ENCODE measurements at regions not wholly inside any gene's neighbourhood (a gene's known extent, or its start where the extent isn't known, plus 50 kb on each side); places are given as distances from the start of the nearest gene placed in this dataset.
"Not testable (repeated sequence)": the region's sequence is repeated elsewhere in the genome, so short reads cannot be mapped to it uniquely, and the experiment has no call there.

- DNase-seq = not testable (repeated sequence)
Observed at GRCh38 chr1:185460723-185461122, 143.7 kb upstream of the IVNS1ABP start.

GRCh38 chr1:185459141-185459540 lies 142.1 kb upstream of the IVNS1ABP start:
- no peak for DNase-seq

GRCh38 chr1:185458670-185459069 lies 141.6 kb upstream of the IVNS1ABP start:
- no peak for DNase-seq

- DNase-seq = no peak
Observed at GRCh38 chr1:185453496-185454192, 136.6 kb upstream of the IVNS1ABP start.

GRCh38 chr1:185450917-185451316 lies 133.9 kb upstream of the IVNS1ABP start:
- no peak for DNase-seq

- no peak for DNase-seq
Observed at GRCh38 chr1:185450060-185450788, 133.2 kb upstream of the IVNS1ABP start.

GRCh38 chr1:185449378-185450059 lies 132.5 kb upstream of the IVNS1ABP start:
- DNase-seq = no peak

GRCh38 chr1:185448591-185449186 lies 131.6 kb upstream of the IVNS1ABP start:
- no peak for DNase-seq

GRCh38 chr1:185446131-185446530 lies 129.1 kb upstream of the IVNS1ABP start:
- no peak for DNase-seq

GRCh38 chr1:185445594-185445993 lies 128.6 kb upstream of the IVNS1ABP start:
- no peak for DNase-seq

GRCh38 chr1:185444676-185445075 lies 127.6 kb upstream of the IVNS1ABP start:
- DNase-seq = no peak

GRCh38 chr1:185442050-185442449 lies 125.0 kb upstream of the IVNS1ABP start:
- no peak for DNase-seq

- no peak for DNase-seq
Observed at GRCh38 chr1:185441605-185442004, 124.6 kb upstream of the IVNS1ABP start.

GRCh38 chr1:185440877-185441276 lies 123.8 kb upstream of the IVNS1ABP start:
- no peak for DNase-seq

- peak in 1 of 2 experiments; percentile 9 for DNase-seq
Observed at GRCh38 chr1:185439727-185440415, 122.8 kb upstream of the IVNS1ABP start.

- no peak for DNase-seq
Observed at GRCh38 chr1:185438936-185439335, 121.9 kb upstream of the IVNS1ABP start.

- DNase-seq = no peak
Observed at GRCh38 chr1:185435696-185436379, 118.8 kb upstream of the IVNS1ABP start.

GRCh38 chr1:185434721-185435120 lies 117.7 kb upstream of the IVNS1ABP start:
- DNase-seq = no peak

GRCh38 chr1:185433667-185434066 lies 116.6 kb upstream of the IVNS1ABP start:
- DNase-seq = no peak

- DNase-seq = no peak
Observed at GRCh38 chr1:185432948-185433347, 115.9 kb upstream of the IVNS1ABP start.

GRCh38 chr1:185431612-185432011 lies 114.6 kb upstream of the IVNS1ABP start:
- DNase-seq = no peak

GRCh38 chr1:185429668-185430067 lies 112.6 kb upstream of the IVNS1ABP start:
- DNase-seq = not testable (repeated sequence)

All from stimulated activated CD4-positive, alpha-beta T cell treated with anti-CD3 and anti-CD28 coated beads, Interleukin-4, amount 100 ng/mL, for 4 hours (primary cell).